ENCODE measurements at regions not wholly inside any gene's neighbourhood (a gene's known extent, or its start where the extent isn't known, plus 50 kb on each side); places are given as distances from the start of the nearest gene placed in this dataset.

GRCh38 chr3:64983583-64984359 lies 296.0 kb upstream of the ADAMTS9 start:
- DNase-seq (ENCODE audit: insufficient read length, low spot score) (no peak), FAIRE-seq (no peak)

GRCh38 chr3:64977308-64978100 lies 289.7 kb upstream of the ADAMTS9 start:
- no peak for TF ChIP-seq CTCF (IDR thresholded peaks at IDR 0.05; ENCODE audit: insufficient read depth, missing control alignments)
- DNase-seq (ENCODE audit: insufficient read length, low spot score) (no peak), FAIRE-seq (no peak)

More at GRCh38 chr3:64983583-64984359, 296.0 kb upstream of the ADAMTS9 start:
- no peak for TF ChIP-seq CTCF (IDR thresholded peaks at IDR 0.05; ENCODE audit: insufficient read depth, missing control alignments)

- TF ChIP-seq CTCF (IDR thresholded peaks at IDR 0.05; ENCODE audit: insufficient read depth, missing control alignments), result no peak
- DNase-seq (ENCODE audit: insufficient read length, low spot score) (no peak), FAIRE-seq (no peak)
Measured at GRCh38 chr3:64976456-64976855, 288.7 kb upstream of the ADAMTS9 start.

DNA sequence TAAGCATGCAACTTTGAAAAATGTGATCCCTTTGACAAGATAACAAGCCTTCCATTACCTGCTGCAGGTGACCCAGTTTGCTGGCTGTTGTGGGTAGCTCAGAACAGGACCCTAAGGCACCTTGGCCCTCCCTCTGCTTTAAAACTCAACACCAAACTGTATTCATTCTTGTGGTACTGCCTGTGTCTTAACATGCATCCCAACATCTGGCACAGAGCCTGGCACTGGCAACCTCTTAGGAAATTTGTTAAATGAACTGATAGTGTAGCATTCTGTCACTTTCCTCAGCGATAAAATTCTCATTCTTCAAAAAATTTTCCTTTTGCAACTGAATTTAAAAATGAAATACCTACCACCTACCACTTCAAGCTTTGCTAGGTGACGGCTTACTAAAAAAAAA lies 287.3 kb upstream of the ADAMTS9 start:
- TF ChIP-seq CTCF (IDR thresholded peaks at IDR 0.05; ENCODE audit: insufficient read depth, missing control alignments), result no peak
- DNase-seq (ENCODE audit: insufficient read length, low spot score) (no peak), FAIRE-seq (no peak)

GRCh38 chr3:64974401-64974800 lies 286.6 kb upstream of the ADAMTS9 start:
- DNase-seq (ENCODE audit: insufficient read length, low spot score), result no peak
- no peak for FAIRE-seq
- TF ChIP-seq CTCF (IDR thresholded peaks at IDR 0.05; ENCODE audit: insufficient read depth, missing control alignments), result no peak

- FAIRE-seq, result no peak
- no peak for DNase-seq (ENCODE audit: insufficient read length, low spot score)
- TF ChIP-seq CTCF (IDR thresholded peaks at IDR 0.05; ENCODE audit: insufficient read depth, missing control alignments), result no peak
Measured at GRCh38 chr3:64972793-64973192, 285.0 kb upstream of the ADAMTS9 start.

GRCh38 chr3:64971602-64972001 lies 283.8 kb upstream of the ADAMTS9 start:
- DNase-seq (ENCODE audit: insufficient read length, low spot score), result no peak

More at GRCh38 chr3:64971602-64972001, 283.8 kb upstream of the ADAMTS9 start:
- TF ChIP-seq CTCF (IDR thresholded peaks at IDR 0.05; ENCODE audit: insufficient read depth, missing control alignments), result no peak
- no peak for FAIRE-seq

Measured in D721Med (cell line).